Caco-2 (cell line): ENCODE measurements at regions not wholly inside any gene's neighbourhood (a gene's known extent, or its start where the extent isn't known, plus 50 kb on each side); places are given as distances from the start of the nearest gene placed in this dataset.

Experiments
- BruUV-seq: library from RNA; stranded (reverse); fragments of 400-500 nt; replicated peaks from 2 replicates; lab custom pipeline; 2021; lab: Mats Ljungman, UMichigan
- CTCF ChIA-PET: fragments of 300-600 bp; sonication (Branson Sonifier 250); formaldehyde crosslinking; loops from one replicate; lab custom pipeline; 2022; ENCODE audit warnings: antibody characterized with exemption; lab: Charles Lee
- POLR2A ChIA-PET: fragments of 300-600 bp; sonication (Branson Sonifier 250); formaldehyde crosslinking; loops from one replicate; lab custom pipeline; 2022; ENCODE audit warnings: antibody characterized with exemption; lab: Charles Lee
- DNase-seq, 2 experiments: peaks; one replicate each; pipeline versions ENCODE4 v3.0.0 to v3.0.0-alpha.2; 2020 to 2022
- H3K27me3 ChIP-seq: replicated peaks from 2 replicates; pipeline ENCODE4 v1.6.0; 2011; ENCODE audit warnings: low read length; ENCODE audit not compliant: control insufficient read depth, insufficient read depth
- H3K36me3 ChIP-seq: 2 replicates; pipeline ENCODE4 v1.5.1; 2011; ENCODE audit warnings: low read length; ENCODE audit not compliant: control insufficient read depth, insufficient read depth
- H3K4me1 ChIP-seq: fragments of 250-450 bp; sonication (Bioruptor Pico); 2 replicates; pipeline ENCODE4 v1.5.1; 2020; ENCODE audit warnings: mild to moderate bottlenecking
- H3K4me3 ChIP-seq: 2 replicates; pipeline ENCODE4 v1.5.1; 2011; ENCODE audit warnings: low read depth, mild to moderate bottlenecking, control low read depth, low read length
- H3K9me3 ChIP-seq: fragments of 250-450 bp; sonication (Bioruptor Pico); 2 replicates; pipeline ENCODE4 v1.5.1; 2020; ENCODE audit warnings: mild to moderate bottlenecking, moderate library complexity
- H3K27ac Mint-ChIP-seq: one replicate; pipeline ENCODE4 v1.8.0; 2022; ENCODE audit warnings: mixed read lengths; ENCODE audit not compliant: unreplicated experiment
- H3K27me3 Mint-ChIP-seq: one replicate; pipeline ENCODE4 v1.8.0; 2022; ENCODE audit warnings: mixed read lengths; ENCODE audit not compliant: insufficient read depth, unreplicated experiment
- H3K36me3 Mint-ChIP-seq: one replicate; pipeline ENCODE4 v1.8.0; 2022; ENCODE audit warnings: mild to moderate bottlenecking, mixed read lengths; ENCODE audit not compliant: insufficient read depth, unreplicated experiment
- H3K4me1 Mint-ChIP-seq: one replicate; pipeline ENCODE4 v1.8.0; 2022; ENCODE audit warnings: low read depth, mixed read lengths; ENCODE audit not compliant: unreplicated experiment
- H3K4me3 Mint-ChIP-seq: one replicate; pipeline ENCODE4 v1.8.0; 2022; ENCODE audit warnings: mild to moderate bottlenecking, moderate library complexity, mixed read lengths; ENCODE audit not compliant: unreplicated experiment
- H3K9me3 Mint-ChIP-seq: one replicate; pipeline ENCODE4 v1.8.0; 2022; ENCODE audit warnings: mixed read lengths; ENCODE audit not compliant: unreplicated experiment
- CTCF ChIP-seq, 2 experiments: fragments of 200-600 bp in 1 of 2; IDR thresholded peaks; 1 replicate in 1 of 2; 2 replicates in 1 of 2; pipeline versions ENCODE4 v1.5.1 to v1.8.0; 2011 to 2022; ENCODE audit warnings: antibody characterized with exemption in 1 of 2, control low read depth in 1 of 2, inconsistent platforms in 1 of 2, low read depth in 1 of 2, low read length in 1 of 2, mild to moderate bottlenecking in 1 of 2, moderate library complexity in 1 of 2; ENCODE audit not compliant: insufficient read depth in 1 of 2, severe bottlenecking in 1 of 2, unreplicated experiment in 1 of 2
- intact Hi-C: fragments of 100-400 bp; cut with micrococcal nuclease; formaldehyde crosslinking; loops from one replicate; pipeline ENCODE4 v1.10.0; 2022; ENCODE audit not compliant: unreplicated experiment

GRCh38 chr12:73057428-73057827 is 785.3 kb downstream of the TRHDE start:
- DNase-seq, result peak; percentile 29 to 38
- BruUV-seq, result no TSS peak
- H3K4me1 Mint-ChIP-seq, result no peaks in the 10 kb centered on the region
- no peak overlapping the region for H3K4me3 Mint-ChIP-seq
- peak in 1 of 2 experiments; percentile 3 for TF ChIP-seq CTCF (IDR thresholded peaks at IDR 0.05; ENCODE audit: insufficient read depth in 1 of 2, low read depth in 1 of 2, low read length in 1 of 2, severe bottlenecking in 1 of 2, unreplicated experiment in 1 of 2)
- POLR2A ChIA-PET, result no interaction called here
- intact Hi-C loops, result no loop called here
- H3K27me3 Mint-ChIP-seq, result no peaks in the 10 kb centered on the region
- Histone ChIP-seq H3K36me3 (no peaks in the 10 kb centered on the region), H3K9me3 (no peaks in the 10 kb centered on the region), H3K27me3 (no peaks in the 10 kb centered on the region), H3K4me1 (no peaks in the 10 kb centered on the region), H3K4me3 (no peak overlapping the region)
- CTCF ChIA-PET, result no interaction called here
- H3K27ac Mint-ChIP-seq, result no peak overlapping the region
- H3K9me3 Mint-ChIP-seq, result no peaks in the 10 kb centered on the region
- H3K36me3 Mint-ChIP-seq, result no peaks in the 10 kb centered on the region

- Histone ChIP-seq H3K4me3 (no peak overlapping the region), H3K27me3 (no peaks in the 10 kb centered on the region), H3K36me3 (no peaks in the 10 kb centered on the region), H3K9me3 (no peaks in the 10 kb centered on the region), H3K4me1 (no peaks in the 10 kb centered on the region)
- BruUV-seq, result no TSS peak
- H3K36me3 Mint-ChIP-seq, result no peaks in the 10 kb centered on the region
- ChIA-PET POLR2A (no interaction called here), CTCF (no interaction called here)
- no peak for TF ChIP-seq CTCF (IDR thresholded peaks at IDR 0.05; ENCODE audit: insufficient read depth in 1 of 2, low read depth in 1 of 2, low read length in 1 of 2, severe bottlenecking in 1 of 2, unreplicated experiment in 1 of 2)
- intact Hi-C loops, result no loop called here
- no peaks in the 10 kb centered on the region for H3K9me3 Mint-ChIP-seq
- no peak for DNase-seq
- H3K4me1 Mint-ChIP-seq, result no peaks in the 10 kb centered on the region
- no peaks in the 10 kb centered on the region for H3K27me3 Mint-ChIP-seq
- H3K4me3 Mint-ChIP-seq, result no peak overlapping the region
- no peak overlapping the region for H3K27ac Mint-ChIP-seq
Observed at GRCh38 chr12:73065913-73066312, 793.7 kb downstream of the TRHDE start.

GRCh38 chr12:73067616-73068015 is 795.4 kb downstream of the TRHDE start:
- intact Hi-C loops, result no loop called here
- no peak overlapping the region for H3K4me3 ChIP-seq
- no peak for TF ChIP-seq CTCF (IDR thresholded peaks at IDR 0.05; ENCODE audit: insufficient read depth in 1 of 2, low read depth in 1 of 2, low read length in 1 of 2, severe bottlenecking in 1 of 2, unreplicated experiment in 1 of 2)
- no peaks in the 10 kb centered on the region for H3K36me3 ChIP-seq
- no peaks in the 10 kb centered on the region for H3K4me1 ChIP-seq
- Mint-ChIP-seq H3K9me3 (no peaks in the 10 kb centered on the region), H3K27ac (no peak overlapping the region), H3K36me3 (no peaks in the 10 kb centered on the region), H3K27me3 (no peaks in the 10 kb centered on the region), H3K4me1 (no peaks in the 10 kb centered on the region), H3K4me3 (no peak overlapping the region)
- ChIA-PET POLR2A (no interaction called here), CTCF (no interaction called here)
- DNase-seq, result no peak
- H3K9me3 ChIP-seq, result no peaks in the 10 kb centered on the region
- H3K27me3 ChIP-seq, result no peaks in the 10 kb centered on the region
- BruUV-seq, result no TSS peak
